AG09309 (cell line): ENCODE measurements at regions not wholly inside any gene's neighbourhood (a gene's known extent, or its start where the extent isn't known, plus 50 kb on each side); places are given as distances from the start of the nearest gene placed in this dataset.
A peak's percentile ranks its signal among the peaks of the same experiment; 100 is the strongest.

Experiments
- DNase-seq: peaks from one replicate; pipeline ENCODE4 v3.0.0-alpha.2; 2010; ENCODE audit warnings: low read depth
- H3K4me3 ChIP-seq: 2 replicates; pipeline ENCODE4 v1.5.1; 2011; ENCODE audit warnings: mild to moderate bottlenecking, low read depth, low read length, moderate library complexity; ENCODE audit not compliant: control insufficient read depth
- TF ChIP-seq, protein P1 (sequence below): IDR thresholded peaks from 2 replicates; pipeline ENCODE4 v1.5.1; 2011; ENCODE audit warnings: mild to moderate bottlenecking, low read depth, low read length, inconsistent platforms; ENCODE audit not compliant: insufficient read depth, control insufficient read depth; ENCODE audit errors: missing control alignments

DNA sequence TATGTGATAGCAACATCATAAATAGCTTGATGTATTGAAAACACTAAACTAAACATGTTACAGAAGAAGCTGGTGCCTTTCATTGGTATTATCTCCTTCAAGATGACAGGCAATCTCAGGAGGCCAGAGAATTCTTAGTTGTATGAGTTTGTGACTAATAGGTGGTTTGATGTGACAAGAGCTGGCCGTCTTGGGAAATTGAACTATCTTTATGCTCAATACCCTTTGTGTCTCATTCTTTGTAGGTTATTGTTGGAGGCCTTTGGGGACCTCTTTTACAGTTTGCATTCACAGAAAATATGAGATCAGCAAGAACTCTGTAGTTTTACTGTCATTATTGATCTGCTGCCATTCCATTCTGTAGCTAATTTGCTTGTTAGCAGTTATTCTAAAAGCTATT lies 659.2 kb upstream of the PITX2 start:
- TF ChIP-seq, protein P1, sequence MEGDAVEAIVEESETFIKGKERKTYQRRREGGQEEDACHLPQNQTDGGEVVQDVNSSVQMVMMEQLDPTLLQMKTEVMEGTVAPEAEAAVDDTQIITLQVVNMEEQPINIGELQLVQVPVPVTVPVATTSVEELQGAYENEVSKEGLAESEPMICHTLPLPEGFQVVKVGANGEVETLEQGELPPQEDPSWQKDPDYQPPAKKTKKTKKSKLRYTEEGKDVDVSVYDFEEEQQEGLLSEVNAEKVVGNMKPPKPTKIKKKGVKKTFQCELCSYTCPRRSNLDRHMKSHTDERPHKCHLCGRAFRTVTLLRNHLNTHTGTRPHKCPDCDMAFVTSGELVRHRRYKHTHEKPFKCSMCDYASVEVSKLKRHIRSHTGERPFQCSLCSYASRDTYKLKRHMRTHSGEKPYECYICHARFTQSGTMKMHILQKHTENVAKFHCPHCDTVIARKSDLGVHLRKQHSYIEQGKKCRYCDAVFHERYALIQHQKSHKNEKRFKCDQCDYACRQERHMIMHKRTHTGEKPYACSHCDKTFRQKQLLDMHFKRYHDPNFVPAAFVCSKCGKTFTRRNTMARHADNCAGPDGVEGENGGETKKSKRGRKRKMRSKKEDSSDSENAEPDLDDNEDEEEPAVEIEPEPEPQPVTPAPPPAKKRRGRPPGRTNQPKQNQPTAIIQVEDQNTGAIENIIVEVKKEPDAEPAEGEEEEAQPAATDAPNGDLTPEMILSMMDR: no peak

DNA sequence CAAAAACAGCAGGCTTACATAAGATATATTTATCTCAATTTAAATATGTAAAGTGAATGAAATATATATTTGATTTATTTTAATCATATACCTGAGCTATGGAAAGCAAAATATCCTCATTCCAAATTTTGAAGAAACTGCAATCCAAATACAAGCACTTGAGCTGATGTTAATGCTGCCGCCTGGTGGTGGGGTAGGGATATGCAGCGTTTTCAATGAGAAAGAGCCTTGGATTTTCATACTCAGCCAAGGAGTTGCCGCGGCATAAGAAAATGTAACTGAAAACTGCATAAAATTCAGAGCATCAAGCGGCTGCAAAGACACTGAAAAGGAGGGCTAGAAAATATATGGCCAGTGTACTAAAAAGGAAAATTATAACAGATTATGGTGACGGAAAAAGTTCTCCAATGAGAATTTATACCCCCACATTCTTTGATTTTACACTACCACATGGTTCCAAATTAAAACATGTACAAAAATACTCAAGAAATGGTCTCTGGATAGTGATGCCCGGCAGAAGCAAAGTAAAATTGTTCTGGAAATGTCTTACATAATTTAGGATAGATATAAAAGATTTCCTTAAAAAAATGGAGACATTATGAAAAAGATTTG lies 660.3 kb upstream of the PITX2 start:
- H3K4me3 ChIP-seq: no peak overlapping the region
- DNase-seq: peak; percentile 3
- TF ChIP-seq, protein P1: peak; percentile 83

More for the DNA sequence above, 659.2 kb upstream of the PITX2 start:
- no peak overlapping the region for H3K4me3 ChIP-seq
- DNase-seq: no peak

DNA sequence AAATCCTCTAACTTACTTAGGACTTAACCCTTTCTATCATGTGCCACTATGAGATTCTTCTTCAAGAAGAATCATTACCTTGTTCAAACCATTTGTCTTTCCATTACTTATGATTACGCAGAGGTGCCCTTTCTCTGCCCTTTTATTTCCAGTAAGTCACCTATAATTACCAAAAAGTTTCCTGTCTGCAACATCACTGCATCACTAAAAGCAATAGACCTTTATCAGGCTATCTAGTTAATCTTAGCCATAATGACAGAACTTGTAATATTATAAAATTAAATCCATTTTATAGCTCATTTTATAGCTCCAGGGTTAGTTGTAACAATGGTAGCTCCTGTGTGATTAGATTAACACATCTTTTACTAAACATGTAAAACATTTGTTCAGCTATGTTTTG lies 673.6 kb upstream of the PITX2 start:
- no peak overlapping the region for H3K4me3 ChIP-seq
- TF ChIP-seq, protein P1: no peak
- DNase-seq: no peak

GRCh38 chr4:111303806-111304205 lies 680.9 kb upstream of the PITX2 start:
- no peak overlapping the region for H3K4me3 ChIP-seq
- no peak for DNase-seq
- TF ChIP-seq, protein P1: no peak

GRCh38 chr4:111323496-111323895 lies 700.6 kb upstream of the PITX2 start:
- peak; percentile 37 for DNase-seq
- TF ChIP-seq, protein P1: no peak
- no peak overlapping the region for H3K4me3 ChIP-seq

GRCh38 chr4:111323916-111324315 lies 701.0 kb upstream of the PITX2 start:
- no peak overlapping the region for H3K4me3 ChIP-seq
- TF ChIP-seq, protein P1: no peak
- no peak for DNase-seq

- no peak overlapping the region for H3K4me3 ChIP-seq
- TF ChIP-seq, protein P1: no peak
- no peak for DNase-seq
Observed at GRCh38 chr4:111326450-111326849, 703.6 kb upstream of the PITX2 start.
